ENCODE measurements at regions not wholly inside any gene's neighbourhood (a gene's known extent, or its start where the extent isn't known, plus 50 kb on each side); places are given as distances from the start of the nearest gene placed in this dataset.

DNA sequence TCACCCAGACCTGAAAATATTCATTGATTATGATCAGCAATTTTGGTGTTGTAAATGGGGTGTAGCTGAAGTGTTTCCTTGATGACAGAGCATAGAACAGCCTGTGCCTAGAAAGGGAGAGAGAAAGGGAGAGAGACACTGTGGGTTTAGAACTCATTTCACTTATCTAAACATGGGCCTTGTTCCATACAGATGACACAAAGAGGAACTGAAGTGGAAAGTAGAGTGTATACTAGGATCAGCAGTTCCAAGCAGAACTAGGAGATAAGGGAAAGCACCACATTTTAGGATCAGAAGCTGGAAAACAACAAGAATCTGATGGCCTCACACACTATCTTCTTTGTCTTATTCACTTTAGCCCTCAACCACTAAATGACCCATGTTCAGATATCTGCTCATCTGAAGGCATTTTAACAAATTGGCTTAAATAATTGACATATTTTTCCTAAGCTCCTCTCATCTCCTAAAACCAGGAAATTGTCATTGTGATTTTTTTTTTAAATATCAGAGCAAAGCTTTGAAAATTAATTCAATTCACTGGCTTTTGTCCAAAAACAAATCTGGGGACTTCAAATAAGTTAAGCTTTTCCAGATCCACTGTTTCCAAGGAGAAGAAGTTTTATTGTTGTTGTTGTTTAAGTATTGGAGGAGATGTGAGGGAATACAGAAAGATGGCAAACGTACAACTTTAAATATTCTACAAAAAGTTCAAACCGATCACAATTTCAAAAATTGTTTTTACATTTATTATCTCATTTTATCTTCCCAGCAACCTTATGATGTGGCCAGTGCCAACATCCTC lies 103.8 kb downstream of the LYPLAL1 start:
- no TSS peak for BruUV-seq (replicated peaks)
- ChIA-PET CTCF (no interaction called here), POLR2A (no interaction called here), RAD21 (ENCODE audit: low non-redundant PET in 1 of 2, low total read pairs in 2 of 2, uncharacterized antibody in 2 of 2, unreplicated experiment in 2 of 2) (no interaction called here)
- Histone ChIP-seq H3K9me3 (ENCODE audit: control insufficient read depth in 1 of 2, insufficient read depth in 1 of 2, low read depth in 1 of 2, low read length in 2 of 2) (no peaks in the 10 kb centered on the region), H3K4me2 (ENCODE audit: low read length) (no peak overlapping the region), H3K79me2 (ENCODE audit: insufficient read depth, low read length) (no peaks in the 10 kb centered on the region), H3K27me3 (ENCODE audit: insufficient read depth, low read length) (no peaks in the 10 kb centered on the region), H3K9ac (ENCODE audit: low read length) (no peak overlapping the region), H3K36me3 (ENCODE audit: control insufficient read depth in 1 of 2, insufficient read depth in 2 of 2, low read length in 2 of 2) (no peaks in the 10 kb centered on the region), H3K4me1 (ENCODE audit: control insufficient read depth in 1 of 2, insufficient read depth in 2 of 2, low read length in 2 of 2) (no peaks in the 10 kb centered on the region), H3K4me3 (replicated peaks in 1 of 2; ENCODE audit: low read depth in 1 of 2, low read length in 2 of 2) (no peak overlapping the region), H3K27ac (ENCODE audit: low read depth, low read length) (no peak overlapping the region), H4K20me1 (ENCODE audit: insufficient read depth) (no peaks in the 10 kb centered on the region), H3K9me2 (ENCODE audit: insufficient read depth) (no peaks in the 10 kb centered on the region), H2AFZ (ENCODE audit: low read depth, low read length, poor library complexity, severe bottlenecking) (no peak overlapping the region)
- no peak for ATAC-seq
- intact Hi-C loops (cut with micrococcal nuclease) = no loop called here
- DNase-seq (ENCODE audit: low read depth, low spot score) = no peak
- TF ChIP-seq, protein P1, sequence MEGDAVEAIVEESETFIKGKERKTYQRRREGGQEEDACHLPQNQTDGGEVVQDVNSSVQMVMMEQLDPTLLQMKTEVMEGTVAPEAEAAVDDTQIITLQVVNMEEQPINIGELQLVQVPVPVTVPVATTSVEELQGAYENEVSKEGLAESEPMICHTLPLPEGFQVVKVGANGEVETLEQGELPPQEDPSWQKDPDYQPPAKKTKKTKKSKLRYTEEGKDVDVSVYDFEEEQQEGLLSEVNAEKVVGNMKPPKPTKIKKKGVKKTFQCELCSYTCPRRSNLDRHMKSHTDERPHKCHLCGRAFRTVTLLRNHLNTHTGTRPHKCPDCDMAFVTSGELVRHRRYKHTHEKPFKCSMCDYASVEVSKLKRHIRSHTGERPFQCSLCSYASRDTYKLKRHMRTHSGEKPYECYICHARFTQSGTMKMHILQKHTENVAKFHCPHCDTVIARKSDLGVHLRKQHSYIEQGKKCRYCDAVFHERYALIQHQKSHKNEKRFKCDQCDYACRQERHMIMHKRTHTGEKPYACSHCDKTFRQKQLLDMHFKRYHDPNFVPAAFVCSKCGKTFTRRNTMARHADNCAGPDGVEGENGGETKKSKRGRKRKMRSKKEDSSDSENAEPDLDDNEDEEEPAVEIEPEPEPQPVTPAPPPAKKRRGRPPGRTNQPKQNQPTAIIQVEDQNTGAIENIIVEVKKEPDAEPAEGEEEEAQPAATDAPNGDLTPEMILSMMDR (IDR thresholded peaks at IDR 0.05 in 2 of 3, conservative IDR thresholded peaks at IDR 0.05 in 1 of 3; ENCODE audit: borderline replicate concordance in 1 of 3, insufficient read depth in 1 of 3, low read depth in 2 of 3, low read length in 2 of 3) = no peak
- TF ChIP-seq POLR2AphosphoS5 (IDR thresholded peaks at IDR 0.05; ENCODE audit: low read depth, low read length) (no peak), ZFX (IDR thresholded peaks at IDR 0.05) (no peak), CEBPB (IDR thresholded peaks at IDR 0.05; ENCODE audit: low read depth) (no peak), CBX3 (IDR thresholded peaks at IDR 0.05; ENCODE audit: low read depth) (no peak), ELF1 (IDR thresholded peaks at IDR 0.05; ENCODE audit: borderline replicate concordance, low read depth) (no peak), SIN3A (IDR thresholded peaks at IDR 0.05; ENCODE audit: low read depth) (no peak), EGR1 (IDR thresholded peaks at IDR 0.05; ENCODE audit: low read depth) (no peak), JUND (IDR thresholded peaks at IDR 0.05) (no peak), EZH2 (IDR thresholded peaks at IDR 0.05) (no peak)
- TF ChIP-seq, protein P2, sequence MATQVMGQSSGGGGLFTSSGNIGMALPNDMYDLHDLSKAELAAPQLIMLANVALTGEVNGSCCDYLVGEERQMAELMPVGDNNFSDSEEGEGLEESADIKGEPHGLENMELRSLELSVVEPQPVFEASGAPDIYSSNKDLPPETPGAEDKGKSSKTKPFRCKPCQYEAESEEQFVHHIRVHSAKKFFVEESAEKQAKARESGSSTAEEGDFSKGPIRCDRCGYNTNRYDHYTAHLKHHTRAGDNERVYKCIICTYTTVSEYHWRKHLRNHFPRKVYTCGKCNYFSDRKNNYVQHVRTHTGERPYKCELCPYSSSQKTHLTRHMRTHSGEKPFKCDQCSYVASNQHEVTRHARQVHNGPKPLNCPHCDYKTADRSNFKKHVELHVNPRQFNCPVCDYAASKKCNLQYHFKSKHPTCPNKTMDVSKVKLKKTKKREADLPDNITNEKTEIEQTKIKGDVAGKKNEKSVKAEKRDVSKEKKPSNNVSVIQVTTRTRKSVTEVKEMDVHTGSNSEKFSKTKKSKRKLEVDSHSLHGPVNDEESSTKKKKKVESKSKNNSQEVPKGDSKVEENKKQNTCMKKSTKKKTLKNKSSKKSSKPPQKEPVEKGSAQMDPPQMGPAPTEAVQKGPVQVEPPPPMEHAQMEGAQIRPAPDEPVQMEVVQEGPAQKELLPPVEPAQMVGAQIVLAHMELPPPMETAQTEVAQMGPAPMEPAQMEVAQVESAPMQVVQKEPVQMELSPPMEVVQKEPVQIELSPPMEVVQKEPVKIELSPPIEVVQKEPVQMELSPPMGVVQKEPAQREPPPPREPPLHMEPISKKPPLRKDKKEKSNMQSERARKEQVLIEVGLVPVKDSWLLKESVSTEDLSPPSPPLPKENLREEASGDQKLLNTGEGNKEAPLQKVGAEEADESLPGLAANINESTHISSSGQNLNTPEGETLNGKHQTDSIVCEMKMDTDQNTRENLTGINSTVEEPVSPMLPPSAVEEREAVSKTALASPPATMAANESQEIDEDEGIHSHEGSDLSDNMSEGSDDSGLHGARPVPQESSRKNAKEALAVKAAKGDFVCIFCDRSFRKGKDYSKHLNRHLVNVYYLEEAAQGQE (IDR thresholded peaks at IDR 0.05; ENCODE audit: low read depth) = no peak

Data from HCT116 (cell line).